ENCODE measurements at regions not wholly inside any gene's neighbourhood (a gene's known extent, or its start where the extent isn't known, plus 50 kb on each side); places are given as distances from the start of the nearest gene placed in this dataset.

GRCh38 chr2:121019071-121019470 is 265.9 kb downstream of the TFCP2L1 start:
- DNase-seq (ENCODE audit: low read depth, low spot score) = no peak
- ChIA-PET POLR2A (no interaction called here), CTCF (no interaction called here)
- no peaks in the 10 kb centered on the region; the same call in 1 of the 2 replicates for H3K9me3 ChIP-seq (ENCODE audit: control insufficient read depth, insufficient read depth, low read length)
- TF ChIP-seq CTCF (IDR thresholded peaks at IDR 0.05; ENCODE audit: low read depth, low read length) = no peak
- peaks cover 10% of the 10 kb centered on the region for H3K27me3 ChIP-seq (ENCODE audit: control insufficient read depth, insufficient read depth, low read length)
- no peak overlapping the region for H3K4me3 ChIP-seq (ENCODE audit: low read depth, low read length)
- no peak overlapping the region for H3K27ac ChIP-seq (ENCODE audit: low read depth, low read length)

GRCh38 chr2:121019756-121020155 is 265.2 kb downstream of the TFCP2L1 start:
- no peaks in the 10 kb centered on the region; the same call in 1 of the 2 replicates for H3K9me3 ChIP-seq (ENCODE audit: control insufficient read depth, insufficient read depth, low read length)
- no peak for TF ChIP-seq CTCF (IDR thresholded peaks at IDR 0.05; ENCODE audit: low read depth, low read length)
- no peak for DNase-seq (ENCODE audit: low read depth, low spot score)
- no peak overlapping the region for H3K4me3 ChIP-seq (ENCODE audit: low read depth, low read length)
- POLR2A ChIA-PET = no interaction called here
- CTCF ChIA-PET = no interaction called here
- H3K27me3 ChIP-seq (ENCODE audit: control insufficient read depth, insufficient read depth, low read length) = peaks cover 10% of the 10 kb centered on the region
- H3K27ac ChIP-seq (ENCODE audit: low read depth, low read length) = no peak overlapping the region

- Histone ChIP-seq H3K27me3 (ENCODE audit: control insufficient read depth, insufficient read depth, low read length) (peaks cover 7% of the 10 kb centered on the region), H3K9me3 (ENCODE audit: control insufficient read depth, insufficient read depth, low read length) (no peaks in the 10 kb centered on the region; the same call in 1 of the 2 replicates), H3K4me3 (ENCODE audit: low read depth, low read length) (no peak overlapping the region), H3K27ac (ENCODE audit: low read depth, low read length) (no peak overlapping the region)
- POLR2A ChIA-PET = no interaction called here
- CTCF ChIA-PET = no interaction called here
- DNase-seq (ENCODE audit: low read depth, low spot score) = no peak
- no peak for TF ChIP-seq CTCF (IDR thresholded peaks at IDR 0.05; ENCODE audit: low read depth, low read length)
Measured at GRCh38 chr2:121021685-121022084, 263.3 kb downstream of the TFCP2L1 start.

GRCh38 chr2:121028577-121028976 is 256.4 kb downstream of the TFCP2L1 start:
- Histone ChIP-seq H3K4me3 (ENCODE audit: low read depth, low read length) (no peak overlapping the region), H3K27me3 (ENCODE audit: control insufficient read depth, insufficient read depth, low read length) (peaks cover 44% of the 10 kb centered on the region), H3K9me3 (ENCODE audit: control insufficient read depth, insufficient read depth, low read length) (peaks cover 2% of the 10 kb centered on the region; the same call in 1 of the 2 replicates), H3K27ac (ENCODE audit: low read depth, low read length) (no peak overlapping the region)
- DNase-seq (ENCODE audit: low read depth, low spot score) = no peak
- POLR2A ChIA-PET = no interaction called here
- CTCF ChIA-PET = no interaction called here
- no peak for TF ChIP-seq CTCF (IDR thresholded peaks at IDR 0.05; ENCODE audit: low read depth, low read length)

GRCh38 chr2:121030523-121030922 is 254.5 kb downstream of the TFCP2L1 start:
- DNase-seq (ENCODE audit: low read depth, low spot score) = no peak
- POLR2A ChIA-PET = no interaction called here
- Histone ChIP-seq H3K4me3 (ENCODE audit: low read depth, low read length) (no peak overlapping the region), H3K27me3 (ENCODE audit: control insufficient read depth, insufficient read depth, low read length) (peaks cover 56% of the 10 kb centered on the region), H3K9me3 (ENCODE audit: control insufficient read depth, insufficient read depth, low read length) (peaks cover 2% of the 10 kb centered on the region; the same call in 1 of the 2 replicates), H3K27ac (ENCODE audit: low read depth, low read length) (no peak overlapping the region)
- no peak for TF ChIP-seq CTCF (IDR thresholded peaks at IDR 0.05; ENCODE audit: low read depth, low read length)
- CTCF ChIA-PET = no interaction called here

All from AG04450 (cell line).